ENCODE measurements at regions not wholly inside any gene's neighbourhood (a gene's known extent, or its start where the extent isn't known, plus 50 kb on each side); places are given as distances from the start of the nearest gene placed in this dataset.

GRCh38 chr15:47570044-47570443, 147.3 kb upstream of the SEMA6D start:
- TF ChIP-seq TAF1 (IDR thresholded peaks at IDR 0.05; ENCODE audit: borderline replicate concordance, low read depth, low read length): no peak
- TF ChIP-seq BACH1 (IDR thresholded peaks at IDR 0.05; ENCODE audit: borderline replicate concordance): no peak
- no peak for TF ChIP-seq ZBTB33 (IDR thresholded peaks at IDR 0.05)
- TF ChIP-seq PKNOX1 (IDR thresholded peaks at IDR 0.05): no peak
- TF ChIP-seq ZNF592 (IDR thresholded peaks at IDR 0.05): no peak
- no peak for TF ChIP-seq CTCF (IDR thresholded peaks at IDR 0.05 in 2 of 3, conservative IDR thresholded peaks at IDR 0.05 in 1 of 3; ENCODE audit: control insufficient read depth in 2 of 3, extremely low read depth in 1 of 3, insufficient read depth in 1 of 3, low read depth in 3 of 3, low read length in 3 of 3)
- TF ChIP-seq EZH2 (IDR thresholded peaks at IDR 0.05; ENCODE audit: borderline replicate concordance, control insufficient read depth, low read depth, low read length): no peak
- TF ChIP-seq SMARCA5 (IDR thresholded peaks at IDR 0.05): no peak

Measured in GM12878 (cell line).